ENCODE measurements at regions not wholly inside any gene's neighbourhood (a gene's known extent, or its start where the extent isn't known, plus 50 kb on each side); places are given as distances from the start of the nearest gene placed in this dataset.

DNA sequence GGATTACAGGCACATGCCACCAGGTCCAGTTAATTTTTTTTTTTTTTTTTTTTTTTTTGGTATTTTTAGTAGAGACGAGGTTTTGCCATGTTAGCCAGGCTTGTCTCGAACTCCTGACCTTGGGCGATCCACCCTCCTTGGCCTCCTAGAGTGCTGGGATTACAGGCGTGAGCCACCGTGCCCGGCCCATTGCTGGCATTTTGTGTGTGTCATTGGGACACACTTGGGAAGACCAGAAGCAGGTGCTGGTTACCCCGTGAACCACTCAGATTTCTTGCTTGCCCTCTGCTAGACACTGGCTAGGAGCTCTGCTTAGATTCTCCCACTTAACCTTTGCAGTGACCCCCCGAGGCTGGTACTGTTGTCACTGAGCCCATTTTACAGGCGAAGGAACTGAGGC lies 229.3 kb downstream of the IRF8 start:
- TF ChIP-seq, protein P1, sequence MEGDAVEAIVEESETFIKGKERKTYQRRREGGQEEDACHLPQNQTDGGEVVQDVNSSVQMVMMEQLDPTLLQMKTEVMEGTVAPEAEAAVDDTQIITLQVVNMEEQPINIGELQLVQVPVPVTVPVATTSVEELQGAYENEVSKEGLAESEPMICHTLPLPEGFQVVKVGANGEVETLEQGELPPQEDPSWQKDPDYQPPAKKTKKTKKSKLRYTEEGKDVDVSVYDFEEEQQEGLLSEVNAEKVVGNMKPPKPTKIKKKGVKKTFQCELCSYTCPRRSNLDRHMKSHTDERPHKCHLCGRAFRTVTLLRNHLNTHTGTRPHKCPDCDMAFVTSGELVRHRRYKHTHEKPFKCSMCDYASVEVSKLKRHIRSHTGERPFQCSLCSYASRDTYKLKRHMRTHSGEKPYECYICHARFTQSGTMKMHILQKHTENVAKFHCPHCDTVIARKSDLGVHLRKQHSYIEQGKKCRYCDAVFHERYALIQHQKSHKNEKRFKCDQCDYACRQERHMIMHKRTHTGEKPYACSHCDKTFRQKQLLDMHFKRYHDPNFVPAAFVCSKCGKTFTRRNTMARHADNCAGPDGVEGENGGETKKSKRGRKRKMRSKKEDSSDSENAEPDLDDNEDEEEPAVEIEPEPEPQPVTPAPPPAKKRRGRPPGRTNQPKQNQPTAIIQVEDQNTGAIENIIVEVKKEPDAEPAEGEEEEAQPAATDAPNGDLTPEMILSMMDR (optimal IDR thresholded peaks at IDR 0.05 in 1 of 3, IDR thresholded peaks at IDR 0.05 in 1 of 3, conservative IDR thresholded peaks at IDR 0.05 in 1 of 3; ENCODE audit: extremely low read depth in 1 of 3, insufficient read depth in 2 of 3, low read length in 3 of 3), result no peak
- no peak for TF ChIP-seq EZH2 (IDR thresholded peaks at IDR 0.05; ENCODE audit: low read length)

Measured in keratinocyte (primary cell).